ENCODE measurements at regions not wholly inside any gene's neighbourhood (a gene's known extent, or its start where the extent isn't known, plus 50 kb on each side); places are given as distances from the start of the nearest gene placed in this dataset.

DNA sequence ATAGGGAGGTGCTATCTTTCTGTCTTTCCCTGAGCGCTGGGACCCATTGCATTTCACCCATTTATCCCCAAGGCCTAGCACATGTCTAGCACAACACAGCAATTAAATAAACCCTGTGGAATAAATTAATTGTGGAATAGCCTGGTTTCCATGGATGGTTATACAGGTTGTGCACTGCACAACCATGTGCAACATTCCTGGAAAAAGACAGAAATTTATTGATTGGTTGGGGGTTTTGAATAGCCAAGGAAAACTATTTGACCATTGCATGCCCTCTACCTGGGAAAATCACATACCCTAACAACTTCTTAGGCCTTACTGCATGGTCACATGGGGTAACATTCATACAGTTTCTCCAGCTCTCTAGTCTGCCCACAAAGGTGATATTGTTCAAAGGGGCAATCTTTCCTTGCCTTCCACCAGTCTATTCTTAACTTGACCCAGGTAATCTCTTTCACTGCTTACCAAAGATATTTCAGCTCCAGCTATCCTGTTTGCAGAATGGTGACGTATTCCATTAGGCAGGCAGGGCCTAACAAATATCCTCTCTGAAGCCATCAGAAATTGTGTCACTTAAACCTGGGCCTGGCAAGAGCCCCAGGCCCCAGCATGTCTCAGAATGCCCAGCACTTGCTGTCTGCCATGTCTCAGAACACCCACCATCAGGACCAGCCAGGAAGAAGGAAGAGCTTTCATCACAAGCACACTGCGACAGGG is 157.9 kb upstream of the RAB4A start:
- no peak for DNase-seq
- no peaks in the 10 kb centered on the region for H3K27me3 ChIP-seq
- no peaks in the 10 kb centered on the region for H3K36me3 ChIP-seq
- TF ChIP-seq, protein P1, sequence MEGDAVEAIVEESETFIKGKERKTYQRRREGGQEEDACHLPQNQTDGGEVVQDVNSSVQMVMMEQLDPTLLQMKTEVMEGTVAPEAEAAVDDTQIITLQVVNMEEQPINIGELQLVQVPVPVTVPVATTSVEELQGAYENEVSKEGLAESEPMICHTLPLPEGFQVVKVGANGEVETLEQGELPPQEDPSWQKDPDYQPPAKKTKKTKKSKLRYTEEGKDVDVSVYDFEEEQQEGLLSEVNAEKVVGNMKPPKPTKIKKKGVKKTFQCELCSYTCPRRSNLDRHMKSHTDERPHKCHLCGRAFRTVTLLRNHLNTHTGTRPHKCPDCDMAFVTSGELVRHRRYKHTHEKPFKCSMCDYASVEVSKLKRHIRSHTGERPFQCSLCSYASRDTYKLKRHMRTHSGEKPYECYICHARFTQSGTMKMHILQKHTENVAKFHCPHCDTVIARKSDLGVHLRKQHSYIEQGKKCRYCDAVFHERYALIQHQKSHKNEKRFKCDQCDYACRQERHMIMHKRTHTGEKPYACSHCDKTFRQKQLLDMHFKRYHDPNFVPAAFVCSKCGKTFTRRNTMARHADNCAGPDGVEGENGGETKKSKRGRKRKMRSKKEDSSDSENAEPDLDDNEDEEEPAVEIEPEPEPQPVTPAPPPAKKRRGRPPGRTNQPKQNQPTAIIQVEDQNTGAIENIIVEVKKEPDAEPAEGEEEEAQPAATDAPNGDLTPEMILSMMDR (IDR thresholded peaks at IDR 0.05; ENCODE audit: low read depth, low read length) = no peak
- no peak overlapping the region for H3K4me3 ChIP-seq (ENCODE audit: low read depth, low read length)
- no peaks in the 10 kb centered on the region for H3K9me3 ChIP-seq
- H3K4me1 ChIP-seq = peaks cover 2% of the 10 kb centered on the region; the same call in 1 of the 2 replicates

GRCh38 chr1:229114315-229114714 is 156.6 kb upstream of the RAB4A start:
- TF ChIP-seq, protein P1 (IDR thresholded peaks at IDR 0.05; ENCODE audit: low read depth, low read length) = no peak
- Histone ChIP-seq H3K9me3 (no peaks in the 10 kb centered on the region), H3K4me3 (ENCODE audit: low read depth, low read length) (no peak overlapping the region), H3K27me3 (no peaks in the 10 kb centered on the region), H3K36me3 (no peaks in the 10 kb centered on the region), H3K4me1 (peaks cover 2% of the 10 kb centered on the region; the same call in 1 of the 2 replicates)
- DNase-seq = peak; percentile 44

GRCh38 chr1:229114850-229115365 is 156.0 kb upstream of the RAB4A start:
- Histone ChIP-seq H3K4me3 (ENCODE audit: low read depth, low read length) (no peak overlapping the region), H3K36me3 (no peaks in the 10 kb centered on the region), H3K27me3 (no peaks in the 10 kb centered on the region), H3K4me1 (peaks cover 2% of the 10 kb centered on the region; the same call in 1 of the 2 replicates), H3K9me3 (no peaks in the 10 kb centered on the region)
- TF ChIP-seq, protein P1 (IDR thresholded peaks at IDR 0.05; ENCODE audit: low read depth, low read length) = no peak
- DNase-seq = no peak

DNA sequence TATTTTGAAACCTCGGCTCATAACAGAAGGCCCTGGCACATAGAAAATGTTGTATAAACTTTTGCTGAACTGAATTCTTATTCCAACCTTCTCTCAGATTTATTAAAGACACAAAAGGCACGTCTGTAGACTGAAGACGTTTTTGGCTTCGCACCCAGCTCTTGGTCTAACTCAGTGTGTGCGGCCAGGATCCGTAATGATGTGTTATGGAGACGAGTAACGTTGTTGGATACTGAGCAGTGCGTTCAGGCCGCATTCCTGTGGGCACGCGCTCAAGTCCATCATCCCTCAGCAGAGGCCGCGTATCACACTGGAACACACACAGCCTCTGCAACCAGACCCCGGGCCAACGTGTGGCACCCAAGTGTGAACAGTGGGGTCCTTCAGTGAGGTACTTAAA is 154.8 kb upstream of the RAB4A start:
- H3K4me3 ChIP-seq (ENCODE audit: low read depth, low read length) = no peak overlapping the region
- no peaks in the 10 kb centered on the region for H3K36me3 ChIP-seq
- TF ChIP-seq, protein P1 (IDR thresholded peaks at IDR 0.05; ENCODE audit: low read depth, low read length) = no peak
- no peak for DNase-seq
- no peaks in the 10 kb centered on the region for H3K27me3 ChIP-seq
- H3K9me3 ChIP-seq = no peaks in the 10 kb centered on the region
- H3K4me1 ChIP-seq = peaks cover 2% of the 10 kb centered on the region; the same call in 1 of the 2 replicates

- Histone ChIP-seq H3K27me3 (no peaks in the 10 kb centered on the region), H3K9me3 (no peaks in the 10 kb centered on the region), H3K4me1 (peaks cover 2% of the 10 kb centered on the region; the same call in 1 of the 2 replicates), H3K4me3 (ENCODE audit: low read depth, low read length) (no peak overlapping the region), H3K36me3 (no peaks in the 10 kb centered on the region)
- TF ChIP-seq, protein P1 (IDR thresholded peaks at IDR 0.05; ENCODE audit: low read depth, low read length) = no peak
- peak; percentile 30 for DNase-seq
Observed at GRCh38 chr1:229117664-229118300, 153.1 kb upstream of the RAB4A start.

Measured in BE2C (cell line).